HG03571 (cell line): ENCODE measurements at regions not wholly inside any gene's neighbourhood (a gene's known extent, or its start where the extent isn't known, plus 50 kb on each side); places are given as distances from the start of the nearest gene placed in this dataset.
A peak's percentile ranks its signal among the peaks of the same experiment; 100 is the strongest.
"Not testable (repeated sequence)": the region's sequence is repeated elsewhere in the genome, so short reads cannot be mapped to it uniquely, and the experiment has no call there.

Source experiments
- ATAC-seq: cut with Tn5 transposase; IDR thresholded peaks from one replicate; pipeline ENCODE4 v1.9.1; 2021; ENCODE audit not compliant: unreplicated experiment

GRCh38 chr10:28188526-28188925 is 114.3 kb downstream of the MPP7 start:
- ATAC-seq = no peak

- no peak for ATAC-seq
Observed at GRCh38 chr10:28186887-28187578, 115.8 kb downstream of the MPP7 start.

- ATAC-seq = no peak
Observed at GRCh38 chr10:28186461-28186860, 116.4 kb downstream of the MPP7 start.

GRCh38 chr10:28184810-28185209 is 118.1 kb downstream of the MPP7 start:
- ATAC-seq = no peak

- ATAC-seq = no peak
Observed at GRCh38 chr10:28181478-28182096, 121.3 kb downstream of the MPP7 start.

GRCh38 chr10:28180654-28181053 is 122.2 kb downstream of the MPP7 start:
- no peak for ATAC-seq

- no peak for ATAC-seq
Observed at GRCh38 chr10:28179743-28180099, 123.1 kb downstream of the MPP7 start.

GRCh38 chr10:28179006-28179742 is 123.7 kb downstream of the MPP7 start:
- ATAC-seq = peak; percentile 57

- ATAC-seq = peak; percentile 58
Observed at GRCh38 chr10:28177944-28178637, 124.8 kb downstream of the MPP7 start.

GRCh38 chr10:28176498-28176897 is 126.4 kb downstream of the MPP7 start:
- ATAC-seq = not testable (repeated sequence)

- no peak for ATAC-seq
Observed at GRCh38 chr10:28172223-28172610, 130.6 kb downstream of the MPP7 start.

- no peak for ATAC-seq
Observed at GRCh38 chr10:28171468-28172222, 131.2 kb downstream of the MPP7 start.

- ATAC-seq = peak; percentile 96
Observed at GRCh38 chr10:28169525-28169924, 133.3 kb downstream of the MPP7 start.

- ATAC-seq = no peak
Observed at GRCh38 chr10:28160866-28161405, 141.9 kb downstream of the MPP7 start.

GRCh38 chr10:28157379-28157778 is 145.5 kb downstream of the MPP7 start:
- no peak for ATAC-seq

- ATAC-seq = no peak
Observed at GRCh38 chr10:28155726-28156125, 147.1 kb downstream of the MPP7 start.

- ATAC-seq = no peak
Observed at GRCh38 chr10:28151636-28152035, 151.2 kb downstream of the MPP7 start.

GRCh38 chr10:28149746-28150145 is 150.9 kb upstream of the ODAD2 start:
- no peak for ATAC-seq

- no peak for ATAC-seq
Observed at GRCh38 chr10:28147706-28148105, 148.8 kb upstream of the ODAD2 start.

GRCh38 chr10:28139138-28139537 is 140.3 kb upstream of the ODAD2 start:
- no peak for ATAC-seq
